Activated CD4-positive, alpha-beta T cell treated with anti-CD3 and anti-CD28 coated beads, Interleukin-2, amount 10 ng/mL, durations not matched to agents 24 days and 14 days (primary cell): ENCODE measurements at regions not wholly inside any gene's neighbourhood (a gene's known extent, or its start where the extent isn't known, plus 50 kb on each side); places are given as distances from the start of the nearest gene placed in this dataset.
"Not testable (repeated sequence)": the region's sequence is repeated elsewhere in the genome, so short reads cannot be mapped to it uniquely, and the experiment has no call there.

Experiments
- DNase-seq: peaks from one replicate; pipeline ENCODE4 v3.0.0; 2022
- H3K27ac Mint-ChIP-seq: one replicate; pipeline ENCODE4 v1.8.0; 2022; ENCODE audit warnings: mild to moderate bottlenecking, mixed read lengths
- H3K27me3 Mint-ChIP-seq: one replicate; pipeline ENCODE4 v1.8.0; 2022; ENCODE audit warnings: mixed read lengths
- H3K36me3 Mint-ChIP-seq: one replicate; pipeline ENCODE4 v1.8.0; 2022; ENCODE audit warnings: low read depth, mild to moderate bottlenecking, mixed read lengths
- H3K4me1 Mint-ChIP-seq: one replicate; pipeline ENCODE4 v1.8.0; 2021; ENCODE audit warnings: mixed read lengths
- H3K4me3 Mint-ChIP-seq: one replicate; pipeline ENCODE4 v1.8.0; 2022; ENCODE audit warnings: mild to moderate bottlenecking, moderate library complexity, mixed read lengths
- H3K9me3 Mint-ChIP-seq: one replicate; pipeline ENCODE4 v1.8.0; 2021; ENCODE audit warnings: mixed read lengths
- intact Hi-C: fragments of 100-400 bp; cut with micrococcal nuclease; formaldehyde crosslinking; loops from one replicate; pipeline ENCODE4 v1.15.1; 2023

- peaks cover 18% of the 10 kb centered on the region for H3K4me1 Mint-ChIP-seq
- intact Hi-C loops, H3K4me3 Mint-ChIP-seq, DNase-seq, H3K27me3 Mint-ChIP-seq, H3K27ac Mint-ChIP-seq, H3K36me3 Mint-ChIP-seq, H3K9me3 Mint-ChIP-seq: not testable (repeated sequence)
Observed at GRCh38 chr9:94387338-94388010, 59.0 kb upstream of the NUTM2F start.

DNA sequence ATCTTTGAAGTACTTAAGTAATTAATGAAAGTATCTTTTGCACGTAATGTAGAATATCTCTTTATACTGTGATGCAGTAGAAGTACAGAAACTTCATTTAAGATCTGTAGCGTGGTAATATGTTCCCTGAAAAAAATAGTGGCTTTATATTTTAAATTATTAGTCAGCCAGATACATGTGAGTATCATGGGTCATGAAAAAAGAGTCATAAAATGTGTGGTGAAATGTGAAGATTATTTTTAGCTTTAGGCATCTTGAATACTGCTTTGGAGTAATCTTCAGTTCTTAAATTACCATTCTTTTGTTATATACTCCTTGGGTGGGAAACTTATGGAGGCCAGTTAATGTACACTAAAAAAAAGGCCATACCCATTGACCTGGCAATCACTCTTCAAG, 59.6 kb upstream of the NUTM2F start:
- H3K27me3 Mint-ChIP-seq, intact Hi-C loops, H3K36me3 Mint-ChIP-seq, DNase-seq, H3K4me3 Mint-ChIP-seq, H3K9me3 Mint-ChIP-seq, H3K27ac Mint-ChIP-seq: not testable (repeated sequence)
- peaks cover 18% of the 10 kb centered on the region for H3K4me1 Mint-ChIP-seq

DNA sequence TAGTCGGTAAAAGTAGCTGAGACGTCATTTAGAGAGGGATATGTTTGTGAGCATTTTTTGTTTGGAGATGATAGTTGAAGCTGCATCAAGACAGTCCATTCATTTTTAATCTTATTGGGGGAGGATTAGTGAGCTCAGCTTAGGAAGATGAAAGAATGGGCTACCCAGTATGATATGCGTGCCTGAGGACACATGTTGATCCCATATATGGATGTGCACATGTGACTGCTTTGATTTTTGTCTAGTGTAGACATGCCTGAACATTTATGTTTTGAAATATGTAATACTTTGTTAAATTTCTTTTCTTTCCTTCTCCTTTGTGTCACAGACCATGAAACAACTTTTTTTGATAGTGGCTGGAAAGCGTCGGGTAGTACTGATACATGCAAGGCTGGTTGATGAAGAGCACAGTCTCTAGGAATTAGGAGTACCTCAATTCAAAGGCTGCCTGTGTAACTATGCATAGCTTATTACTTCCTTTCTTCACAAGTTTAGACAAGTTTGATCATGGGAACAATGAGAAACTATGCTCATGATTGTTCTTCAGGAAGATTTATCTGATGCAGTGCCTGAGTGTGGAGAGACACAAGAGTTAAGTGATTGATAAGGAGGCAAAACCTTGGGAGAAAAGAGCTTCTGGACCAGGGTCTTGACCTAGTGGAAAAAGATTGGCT, 62.1 kb upstream of the NUTM2F start:
- H3K36me3 Mint-ChIP-seq, intact Hi-C loops, H3K27me3 Mint-ChIP-seq, DNase-seq, H3K4me3 Mint-ChIP-seq, H3K27ac Mint-ChIP-seq, H3K9me3 Mint-ChIP-seq: not testable (repeated sequence)
- peaks cover 15% of the 10 kb centered on the region for H3K4me1 Mint-ChIP-seq

GRCh38 chr9:94392971-94393624, 64.7 kb upstream of the NUTM2F start:
- peaks cover 11% of the 10 kb centered on the region for H3K4me1 Mint-ChIP-seq
- H3K27ac Mint-ChIP-seq, H3K9me3 Mint-ChIP-seq, DNase-seq, H3K36me3 Mint-ChIP-seq, H3K27me3 Mint-ChIP-seq, intact Hi-C loops, H3K4me3 Mint-ChIP-seq: not testable (repeated sequence)

- H3K9me3 Mint-ChIP-seq, H3K36me3 Mint-ChIP-seq, intact Hi-C loops, H3K27me3 Mint-ChIP-seq, DNase-seq: not testable (repeated sequence)
- H3K4me1 Mint-ChIP-seq, result peaks cover 13% of the 10 kb centered on the region
- H3K27ac Mint-ChIP-seq, result peak overlapping the region; percentile 65
- peak overlapping the region; percentile 52 for H3K4me3 Mint-ChIP-seq
Observed at GRCh38 chr9:94397766-94398379, 69.4 kb upstream of the NUTM2F start.

DNA sequence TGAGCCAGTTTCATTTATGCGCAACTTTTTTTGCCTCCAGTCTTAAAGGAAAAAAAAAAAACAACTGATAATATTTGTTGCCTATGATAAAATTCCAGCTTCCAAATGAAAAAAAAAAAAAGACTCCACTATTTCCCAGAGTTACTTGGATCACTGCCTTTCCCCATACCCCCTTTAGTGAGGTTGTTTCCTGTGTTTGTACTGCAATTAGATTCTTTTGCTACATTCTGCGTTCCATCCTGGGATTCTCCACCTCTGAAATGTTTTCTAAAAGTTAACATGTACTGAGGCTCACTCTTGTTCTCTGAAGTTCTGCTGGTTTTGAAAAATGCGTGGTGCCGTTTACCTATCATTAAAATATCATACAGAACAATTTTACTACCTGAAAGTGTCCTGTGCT, 72.0 kb upstream of the NUTM2F start:
- H3K27ac Mint-ChIP-seq, H3K36me3 Mint-ChIP-seq, H3K4me3 Mint-ChIP-seq: not testable (repeated sequence)

GRCh38 chr9:94402795-94403194, 74.4 kb upstream of the NUTM2F start:
- H3K4me1 Mint-ChIP-seq, intact Hi-C loops, H3K27ac Mint-ChIP-seq, H3K36me3 Mint-ChIP-seq, DNase-seq, H3K27me3 Mint-ChIP-seq, H3K9me3 Mint-ChIP-seq, H3K4me3 Mint-ChIP-seq: not testable (repeated sequence)

More for the DNA sequence above, 72.0 kb upstream of the NUTM2F start:
- peaks cover 13% of the 10 kb centered on the region for H3K4me1 Mint-ChIP-seq
- DNase-seq, intact Hi-C loops, H3K9me3 Mint-ChIP-seq, H3K27me3 Mint-ChIP-seq: not testable (repeated sequence)

DNA sequence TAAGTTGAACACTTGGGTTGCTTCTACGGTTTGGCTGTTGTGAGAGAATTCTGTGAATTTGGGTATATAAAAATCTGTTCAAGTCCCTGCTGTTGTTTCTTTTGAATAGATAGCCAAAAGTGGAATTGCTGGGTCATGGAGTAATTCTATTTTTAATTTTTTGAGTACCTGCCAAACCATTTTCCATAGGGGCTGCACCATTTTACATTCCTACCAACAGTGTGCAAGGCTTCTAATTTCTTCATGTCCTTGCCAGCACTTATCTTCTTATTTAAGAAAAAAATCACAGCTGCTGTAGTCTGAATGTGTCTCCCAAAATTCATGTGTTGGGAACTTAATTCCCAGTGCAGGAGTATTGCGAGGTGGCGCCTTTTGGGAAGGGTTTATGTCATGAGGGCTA, 75.1 kb upstream of the NUTM2F start:
- DNase-seq, intact Hi-C loops, H3K4me3 Mint-ChIP-seq, H3K27me3 Mint-ChIP-seq, H3K4me1 Mint-ChIP-seq, H3K27ac Mint-ChIP-seq, H3K36me3 Mint-ChIP-seq, H3K9me3 Mint-ChIP-seq: not testable (repeated sequence)

GRCh38 chr9:94413665-94414064, 85.2 kb upstream of the NUTM2F start:
- intact Hi-C loops, H3K27ac Mint-ChIP-seq, H3K9me3 Mint-ChIP-seq: not testable (repeated sequence)

DNA sequence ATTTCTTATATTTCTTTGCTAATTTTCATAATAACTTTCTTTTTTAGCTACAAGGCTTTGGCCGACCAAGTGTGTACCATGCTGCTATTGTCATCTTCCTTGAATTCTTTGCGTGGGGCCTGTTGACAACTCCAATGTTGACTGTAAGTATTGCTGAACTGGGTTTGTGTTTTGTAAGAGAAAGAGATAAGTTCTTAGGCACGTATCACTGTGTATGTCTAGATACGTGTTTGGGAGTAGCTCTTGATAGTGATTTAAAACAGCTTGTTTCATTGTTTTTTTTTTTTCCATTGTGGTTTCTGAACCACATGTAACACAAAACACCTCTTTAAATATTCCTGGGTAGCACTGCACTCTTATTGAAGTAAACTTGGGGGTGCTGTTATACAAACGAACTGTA, 86.7 kb upstream of the NUTM2F start:
- H3K4me3 Mint-ChIP-seq, H3K27me3 Mint-ChIP-seq, H3K36me3 Mint-ChIP-seq, intact Hi-C loops, DNase-seq, H3K9me3 Mint-ChIP-seq: not testable (repeated sequence)
- Mint-ChIP-seq H3K4me1 (peaks cover 16% of the 10 kb centered on the region), H3K27ac (peak overlapping the region; percentile 83)

More at GRCh38 chr9:94413665-94414064, 85.2 kb upstream of the NUTM2F start:
- H3K36me3 Mint-ChIP-seq, H3K27me3 Mint-ChIP-seq, DNase-seq, H3K4me3 Mint-ChIP-seq: not testable (repeated sequence)
- peaks cover 17% of the 10 kb centered on the region for H3K4me1 Mint-ChIP-seq

DNA sequence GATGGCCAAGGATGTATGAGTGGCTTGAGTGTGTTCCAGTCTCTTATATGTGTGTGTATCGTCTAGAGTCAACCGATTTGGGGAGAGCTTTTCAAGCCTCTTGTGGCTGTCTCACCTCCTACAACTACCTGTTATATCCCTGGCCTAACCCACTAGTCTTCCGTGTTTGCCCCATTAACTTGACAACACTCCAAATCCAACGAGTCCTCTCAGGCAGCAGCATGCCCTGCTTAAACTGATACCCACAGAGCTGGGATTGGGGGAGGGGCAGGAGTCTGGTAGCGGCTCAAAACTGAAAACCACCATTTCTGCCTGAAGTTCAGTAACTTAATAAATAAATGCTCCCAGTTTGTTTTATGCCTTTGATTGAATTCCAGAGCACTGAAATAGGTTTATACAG, 91.7 kb upstream of the NUTM2F start:
- H3K4me3 Mint-ChIP-seq, H3K9me3 Mint-ChIP-seq, H3K36me3 Mint-ChIP-seq, DNase-seq, H3K27ac Mint-ChIP-seq, H3K27me3 Mint-ChIP-seq, intact Hi-C loops, H3K4me1 Mint-ChIP-seq: not testable (repeated sequence)

GRCh38 chr9:94421951-94422350, 93.5 kb upstream of the NUTM2F start:
- H3K4me3 Mint-ChIP-seq, DNase-seq, H3K4me1 Mint-ChIP-seq, H3K9me3 Mint-ChIP-seq, H3K27ac Mint-ChIP-seq, intact Hi-C loops, H3K36me3 Mint-ChIP-seq, H3K27me3 Mint-ChIP-seq: not testable (repeated sequence)

DNA sequence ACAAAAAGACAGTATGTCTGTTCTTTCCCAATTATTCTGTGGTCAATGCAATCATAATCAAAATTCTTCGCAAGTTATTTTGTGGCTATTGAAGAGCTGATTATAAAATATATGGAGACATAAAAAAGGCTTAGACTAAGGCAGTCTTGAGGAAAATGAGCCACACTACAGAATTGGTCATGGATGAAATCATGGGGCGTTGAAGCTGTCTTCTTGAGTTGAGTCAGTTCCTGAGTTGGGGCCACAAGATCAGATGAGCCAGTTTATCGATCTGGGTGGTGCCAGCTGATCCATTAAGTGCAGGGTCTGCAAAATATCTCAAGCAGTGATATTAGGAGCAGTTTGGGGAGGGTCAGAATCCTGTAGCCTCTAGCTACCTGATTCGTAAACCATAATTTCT, 96.9 kb upstream of the NUTM2F start:
- H3K36me3 Mint-ChIP-seq, intact Hi-C loops, H3K4me1 Mint-ChIP-seq, H3K9me3 Mint-ChIP-seq, H3K4me3 Mint-ChIP-seq, H3K27me3 Mint-ChIP-seq, H3K27ac Mint-ChIP-seq, DNase-seq: not testable (repeated sequence)

GRCh38 chr9:94437128-94437527, 108.7 kb upstream of the NUTM2F start:
- H3K27me3 Mint-ChIP-seq, DNase-seq, H3K4me1 Mint-ChIP-seq, H3K9me3 Mint-ChIP-seq, H3K27ac Mint-ChIP-seq, intact Hi-C loops, H3K4me3 Mint-ChIP-seq: not testable (repeated sequence)
- peaks cover 19% of the 10 kb centered on the region for H3K36me3 Mint-ChIP-seq
